ENCODE measurements at regions not wholly inside any gene's neighbourhood (a gene's known extent, or its start where the extent isn't known, plus 50 kb on each side); places are given as distances from the start of the nearest gene placed in this dataset.

GRCh38 chr20:19129976-19130612 is 82.3 kb upstream of the SLC24A3 start:
- no peak for TF ChIP-seq POLR2A (IDR thresholded peaks at IDR 0.05)
- no peak for TF ChIP-seq EP300 (IDR thresholded peaks at IDR 0.05)
